HG02798 (cell line): ENCODE measurements at regions not wholly inside any gene's neighbourhood (a gene's known extent, or its start where the extent isn't known, plus 50 kb on each side); places are given as distances from the start of the nearest gene placed in this dataset.
A peak's percentile ranks its signal among the peaks of the same experiment; 100 is the strongest.

ENCODE experiments used
- ATAC-seq: cut with Tn5 transposase; IDR thresholded peaks from one replicate; pipeline ENCODE4 v1.9.1; 2021; ENCODE audit warnings: mild to moderate bottlenecking; ENCODE audit not compliant: unreplicated experiment, poor library complexity

- no peak for ATAC-seq
Observed at GRCh38 chr1:229022595-229023333, 248.1 kb upstream of the RAB4A start.

GRCh38 chr1:229023651-229024300, 247.1 kb upstream of the RAB4A start:
- no peak for ATAC-seq

GRCh38 chr1:229024528-229025130, 246.3 kb upstream of the RAB4A start:
- no peak for ATAC-seq

- ATAC-seq, result no peak
Observed at GRCh38 chr1:229025576-229025975, 245.3 kb upstream of the RAB4A start.

GRCh38 chr1:229027158-229027557, 243.8 kb upstream of the RAB4A start:
- ATAC-seq, result no peak

GRCh38 chr1:229027622-229028182, 243.2 kb upstream of the RAB4A start:
- ATAC-seq, result no peak

- ATAC-seq, result no peak
Observed at GRCh38 chr1:229028544-229028943, 242.4 kb upstream of the RAB4A start.

GRCh38 chr1:229028987-229029878, 241.7 kb upstream of the RAB4A start:
- ATAC-seq, result no peak

- no peak for ATAC-seq
Observed at GRCh38 chr1:229029879-229030235, 241.1 kb upstream of the RAB4A start.

GRCh38 chr1:229030630-229031029, 240.3 kb upstream of the RAB4A start:
- no peak for ATAC-seq

- ATAC-seq, result no peak
Observed at GRCh38 chr1:229031061-229031460, 239.8 kb upstream of the RAB4A start.

- ATAC-seq, result no peak
Observed at GRCh38 chr1:229031481-229032341, 239.2 kb upstream of the RAB4A start.

GRCh38 chr1:229032375-229032774, 238.5 kb upstream of the RAB4A start:
- ATAC-seq, result no peak

- ATAC-seq, result no peak
Observed at GRCh38 chr1:229033480-229033879, 237.4 kb upstream of the RAB4A start.

- ATAC-seq, result no peak
Observed at GRCh38 chr1:229034342-229034741, 236.6 kb upstream of the RAB4A start.

GRCh38 chr1:229035054-229035747, 235.7 kb upstream of the RAB4A start:
- ATAC-seq, result peak; percentile 85

- no peak for ATAC-seq
Observed at GRCh38 chr1:229035748-229036082, 235.2 kb upstream of the RAB4A start.

GRCh38 chr1:229037806-229038405, 233.0 kb upstream of the RAB4A start:
- no peak for ATAC-seq
